IMR-90 (cell line): ENCODE measurements at regions not wholly inside any gene's neighbourhood (a gene's known extent, or its start where the extent isn't known, plus 50 kb on each side); places are given as distances from the start of the nearest gene placed in this dataset.
"Not testable (repeated sequence)": the region's sequence is repeated elsewhere in the genome, so short reads cannot be mapped to it uniquely, and the experiment has no call there.

Source experiments
- ATAC-seq: fragments of 200-7000 bp; cut with Tn5 transposase; 2 replicates; pipeline ENCODE4 v1.9.1; 2020; ENCODE audit warnings: low read depth, mild to moderate bottlenecking, moderate library complexity
- BruUV-seq: library from RNA; stranded (reverse); fragments of 400-500 nt; replicated peaks from 2 replicates; lab custom pipeline; 2021; lab: Mats Ljungman, UMichigan
- CTCF ChIA-PET: fragments of 300-600 bp; formaldehyde crosslinking; extraction: SDS; loops from one replicate; lab custom pipeline; 2021; ENCODE audit warnings: antibody characterized with exemption; lab: Yijun Ruan, JAX
- POLR2A ChIA-PET: fragments of 300-600 bp; sonication (Branson Sonifier 250); formaldehyde crosslinking; loops from one replicate; lab custom pipeline; 2022; ENCODE audit warnings: antibody characterized with exemption; ENCODE audit not compliant: unreplicated experiment; lab: Charles Lee
- DNase-seq: peaks from one replicate; pipeline ENCODE4 v3.0.0; 2013
- H2AFZ ChIP-seq: replicated peaks from 2 replicates; pipeline ENCODE3; 2013; ENCODE audit warnings: low read length, mild to moderate bottlenecking; ENCODE audit not compliant: poor library complexity
- H2AK5ac ChIP-seq: 2 replicates; pipeline ENCODE4 v1.6.1; 2013; ENCODE audit warnings: low read depth, low read length, inconsistent platforms
- H2AK9ac ChIP-seq: replicated peaks from 2 replicates; pipeline ENCODE3; 2013; ENCODE audit warnings: mild to moderate bottlenecking, low read depth, low read length, moderate library complexity; ENCODE audit not compliant: poor library complexity
- H2BK120ac ChIP-seq: 2 replicates; pipeline ENCODE4 v1.6.1; 2013; ENCODE audit warnings: low read depth, low read length, inconsistent platforms
- H2BK15ac ChIP-seq: 3 replicates; pipeline ENCODE4 v1.6.1; 2013; ENCODE audit warnings: low read depth, low read length, inconsistent platforms
- H2BK20ac ChIP-seq: 2 replicates; pipeline ENCODE4 v1.6.1; 2013; ENCODE audit warnings: low read depth, mild to moderate bottlenecking, inconsistent platforms, low read length, moderate library complexity
- H2BK5ac ChIP-seq: 2 replicates; pipeline ENCODE4 v1.6.1; 2013; ENCODE audit warnings: mild to moderate bottlenecking, low read depth, low read length, inconsistent platforms; ENCODE audit not compliant: poor library complexity, severe bottlenecking
- H3K14ac ChIP-seq: replicated peaks from 2 replicates; pipeline ENCODE4 v1.6.1; 2013; ENCODE audit warnings: low read depth, low read length, inconsistent platforms
- H3K18ac ChIP-seq: 2 replicates; pipeline ENCODE4 v1.6.1; 2013; ENCODE audit warnings: low read depth, low read length, control low read depth
- H3K23ac ChIP-seq: 2 replicates; pipeline ENCODE4 v1.6.1; 2013; ENCODE audit warnings: low read depth, low read length, inconsistent platforms
- H3K27ac ChIP-seq: 2 replicates; pipeline ENCODE4 v1.5.1; 2013; ENCODE audit warnings: mild to moderate bottlenecking, control low read depth, low read length; ENCODE audit not compliant: insufficient read depth
- H3K27me3 ChIP-seq: 2 replicates; pipeline ENCODE4 v1.6.1; 2013; ENCODE audit warnings: low read length; ENCODE audit not compliant: control insufficient read depth, insufficient read depth
- H3K36me3 ChIP-seq: 2 replicates; pipeline ENCODE4 v1.6.1; 2013; ENCODE audit warnings: low read length, mixed read lengths; ENCODE audit not compliant: control insufficient read depth, insufficient read depth
- H3K4ac ChIP-seq: 2 replicates; pipeline ENCODE4 v1.6.1; 2013; ENCODE audit warnings: low read depth, low read length, inconsistent platforms
- H3K4me1 ChIP-seq: 2 replicates; pipeline ENCODE4 v1.6.1; 2013; ENCODE audit warnings: low read length, mixed read lengths; ENCODE audit not compliant: control insufficient read depth, insufficient read depth
- H3K4me2 ChIP-seq: 2 replicates; pipeline ENCODE4 v1.6.1; 2013; ENCODE audit warnings: low read depth, mild to moderate bottlenecking, control low read depth, low read length, moderate library complexity
- H3K4me3 ChIP-seq: 2 replicates; pipeline ENCODE4 v1.5.1; 2013; ENCODE audit warnings: low read depth, mild to moderate bottlenecking, control low read depth, low read length, moderate library complexity; ENCODE audit not compliant: insufficient read depth
- H3K56ac ChIP-seq: 2 replicates; pipeline ENCODE4 v1.6.1; 2013; ENCODE audit warnings: low read length, inconsistent platforms; ENCODE audit not compliant: insufficient read depth; ENCODE audit errors: extremely low read depth
- H3K79me1 ChIP-seq, 2 experiments: 2 replicates each; pipeline ENCODE4 v1.6.1; 2013; ENCODE audit warnings: low read length in 2 of 2, inconsistent platforms in 1 of 2, low read depth in 1 of 2
- H3K9ac ChIP-seq: 2 replicates; pipeline ENCODE4 v1.6.1; 2013; ENCODE audit warnings: low read depth, low read length, control low read depth
- H3K9me1 ChIP-seq: 2 replicates; pipeline ENCODE4 v1.6.1; 2013; ENCODE audit warnings: low read length, inconsistent platforms; ENCODE audit not compliant: insufficient read depth
- H3K9me3 ChIP-seq: 2 replicates; pipeline ENCODE4 v1.6.1; 2013; ENCODE audit warnings: low read length; ENCODE audit not compliant: control insufficient read depth, insufficient read depth
- H4K20me1 ChIP-seq: 2 replicates; pipeline ENCODE4 v1.6.1; 2013; ENCODE audit warnings: low read length, inconsistent platforms; ENCODE audit not compliant: insufficient read depth
- H4K5ac ChIP-seq: 2 replicates; pipeline ENCODE4 v1.6.1; 2013; ENCODE audit warnings: mild to moderate bottlenecking, low read depth, low read length, control low read depth
- H4K8ac ChIP-seq, 2 experiments: 2 replicates each; pipeline ENCODE4 v1.6.1; 2013; ENCODE audit warnings: low read depth in 2 of 2, low read length in 2 of 2, control low read depth in 1 of 2, inconsistent platforms in 1 of 2
- H4K91ac ChIP-seq: 2 replicates; pipeline ENCODE4 v1.6.1; 2013; ENCODE audit warnings: low read depth, low read length, inconsistent platforms; ENCODE audit not compliant: insufficient read depth
- CEBPB ChIP-seq: IDR thresholded peaks from 2 replicates; pipeline ENCODE4 v1.6.1; 2012; ENCODE audit warnings: low read depth, low read length, improper control_type of control experiment
- CTCF ChIP-seq: conservative IDR thresholded peaks from 2 replicates; pipeline ENCODE4 v1.5.1; 2012; ENCODE audit warnings: mild to moderate bottlenecking, low read depth, low read length, improper control_type of control experiment
- MXI1 ChIP-seq: IDR thresholded peaks from 2 replicates; pipeline ENCODE4 v1.6.1; 2012; ENCODE audit warnings: low read depth, mild to moderate bottlenecking, low read length, moderate library complexity, borderline replicate concordance
- NFE2L2 ChIP-seq: fragments of 150-350 bp; IDR thresholded peaks from 2 replicates; pipeline ENCODE4 v1.6.1; 2016; ENCODE audit warnings: low read depth, mild to moderate bottlenecking, low read length
- POLR2A ChIP-seq: IDR thresholded peaks from 2 replicates; pipeline ENCODE4 v1.6.1; 2012; ENCODE audit warnings: mild to moderate bottlenecking, low read depth, low read length
- RCOR1 ChIP-seq: IDR thresholded peaks from 2 replicates; pipeline ENCODE4 v1.6.1; 2012; ENCODE audit warnings: mild to moderate bottlenecking, low read length, improper control_type of control experiment; ENCODE audit not compliant: insufficient replicate concordance
- RFX5 ChIP-seq: IDR thresholded peaks from 2 replicates; pipeline ENCODE4 v1.8.0; 2012; ENCODE audit warnings: low read depth, mild to moderate bottlenecking, low read length, moderate library complexity
- WGBS, 2 experiments: methylation state at CpG; one replicate each; pipeline versions ENCODE4 v1.1.5 to v1.1.7; 2013; ENCODE audit warnings: missing lambda C conversion rate in 2 of 2; ENCODE audit not compliant: insufficient read length in 1 of 2; ENCODE audit errors: extremely low coverage in 2 of 2; 5-methylcytosine and 5-hydroxymethylcytosine counted together
- dilution Hi-C: fragments of 300-500 bp; cut with HindIII; formaldehyde crosslinking; loops from one replicate; pipeline ENCODE4 v1.14.3; 2018; ENCODE audit warnings: low sequenced_read_pairs; ENCODE audit not compliant: unreplicated experiment
- in situ Hi-C: fragments of 300-500 bp; cut with MboI; formaldehyde crosslinking; loops from 3 replicates; pipeline ENCODE4 v1.14.3; 2019; ENCODE audit warnings: low sequenced_read_pairs, inconsistent platforms, mixed read lengths
- intact Hi-C: fragments of 100-400 bp; cut with micrococcal nuclease; formaldehyde crosslinking; loops from 2 replicates; pipeline ENCODE4 v1.10.0; 2022

- no peak for DNase-seq
- no TSS peak for BruUV-seq
- Histone ChIP-seq H3K18ac (no peak overlapping the region), H3K4me3 (no peak overlapping the region), H4K8ac (no peak overlapping the region), H3K9me1 (no peaks in the 10 kb centered on the region), H3K27ac (no peak overlapping the region), H2BK20ac (no peak overlapping the region), H3K4me2 (no peak overlapping the region), H2AFZ (no peak overlapping the region), H4K5ac (no peak overlapping the region), H3K23ac (no peak overlapping the region), H3K9me3 (no peaks in the 10 kb centered on the region), H3K9ac (no peak overlapping the region), H4K20me1 (no peaks in the 10 kb centered on the region), H3K4ac (no peak overlapping the region), H3K27me3 (no peaks in the 10 kb centered on the region), H2BK120ac (no peak overlapping the region), H3K79me1 (no peaks in the 10 kb centered on the region), H2AK9ac (no peak overlapping the region), H3K56ac (no peak overlapping the region), H2AK5ac (no peak overlapping the region), H4K91ac (no peak overlapping the region), H3K36me3 (no peaks in the 10 kb centered on the region), H2BK15ac (no peak overlapping the region), H3K14ac (no peak overlapping the region), H3K4me1 (0 out of 2 replicates have a peak, but pooled peaks cover 2% of the 10 kb centered on the region), H2BK5ac (no peak overlapping the region)
- dilution Hi-C loops (no loop called here), in situ Hi-C loops (no loop called here), intact Hi-C loops (no loop called here)
- TF ChIP-seq MXI1, result no peak
- no peak for TF ChIP-seq RCOR1
- TF ChIP-seq CTCF, result no peak
- no peak for TF ChIP-seq CEBPB
- TF ChIP-seq RFX5, result no peak
- TF ChIP-seq NFE2L2, result no peak
- TF ChIP-seq POLR2A, result no peak
- WGBS, 2 experiments, result no CpG with 5 or more reads among the region's 2 CpGs
- ATAC-seq, result no peak
- ChIA-PET POLR2A (no interaction called here), CTCF (interaction anchor here (1.0 kb wide), 1 partner anchor 9 kb away, joined by 3 read pairs; no protein-coding TSS in a partner anchor)
These were observed 125.0 kb downstream of the RAB38 start for GRCh38 chr11:88050247-88050646.

- H2AK9ac ChIP-seq, H4K91ac ChIP-seq, H3K27me3 ChIP-seq, POLR2A ChIA-PET, H4K5ac ChIP-seq, H3K79me1 ChIP-seq, H2BK120ac ChIP-seq, H3K23ac ChIP-seq, H4K20me1 ChIP-seq, in situ Hi-C loops, ATAC-seq, H3K56ac ChIP-seq, H3K4me1 ChIP-seq, H3K14ac ChIP-seq, H3K18ac ChIP-seq, H3K9ac ChIP-seq, H3K4me2 ChIP-seq, H3K4ac ChIP-seq, intact Hi-C loops, dilution Hi-C loops, H3K9me1 ChIP-seq, CTCF ChIA-PET, H3K36me3 ChIP-seq, H3K27ac ChIP-seq, H3K9me3 ChIP-seq, H2BK20ac ChIP-seq, H2AK5ac ChIP-seq, H3K4me3 ChIP-seq, BruUV-seq, H2BK15ac ChIP-seq, DNase-seq, H2BK5ac ChIP-seq, H4K8ac ChIP-seq, H2AFZ ChIP-seq: not testable (repeated sequence)
- WGBS, 2 experiments, result no CpG with 5 or more reads among the region's 11 CpGs
These were observed 130.0 kb downstream of the RAB38 start for GRCh38 chr11:88045288-88045687.
